ENCODE measurements at regions not wholly inside any gene's neighbourhood (a gene's known extent, or its start where the extent isn't known, plus 50 kb on each side); places are given as distances from the start of the nearest gene placed in this dataset.

DNA sequence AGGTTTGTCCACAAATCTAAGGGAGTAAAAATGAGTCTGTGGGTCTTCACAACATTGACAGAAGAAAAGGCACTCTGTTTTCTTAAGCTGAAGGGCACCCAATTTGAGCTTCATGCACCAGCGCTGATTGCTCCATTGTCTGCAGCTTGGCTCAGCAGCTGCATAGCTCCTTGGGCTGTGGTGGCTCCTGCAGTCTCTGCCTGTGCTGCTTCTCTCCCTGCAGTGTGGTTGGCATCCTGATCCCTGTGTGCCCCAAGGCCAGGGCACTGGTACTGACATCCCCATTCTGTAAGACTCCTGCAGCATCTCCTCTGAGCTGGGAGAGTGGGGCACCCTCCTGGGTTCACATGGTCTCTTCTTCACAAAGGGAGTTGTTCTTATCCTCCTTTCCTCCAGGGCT lies 83.2 kb upstream of the B3GAT2 start:
- no peak for FAIRE-seq
- no peak overlapping the region for H3K4me2 ChIP-seq
- CTCF ChIA-PET, result no interaction called here
- H3K4me3 ChIP-seq, result no peak overlapping the region
- H3K9me3 ChIP-seq, result no peaks in the 10 kb centered on the region
- H3K27ac ChIP-seq, result no peak overlapping the region
- WGBS (ENCODE audit: missing lambda C conversion rate), result no CpG with 5 or more reads among the region's 1 CpG
- no peak for TF ChIP-seq MAZ (IDR thresholded peaks at IDR 0.05; ENCODE audit: borderline replicate concordance, low read depth, low read length)
- no peak for TF ChIP-seq JUN (IDR thresholded peaks at IDR 0.05)
- TF ChIP-seq TFCP2L1 (CRISPR knock-in tag; IDR thresholded peaks at IDR 0.05), result no peak
- no peak for TF ChIP-seq CBX8 (IDR thresholded peaks at IDR 0.05)
- no peak for TF ChIP-seq EHMT2 (IDR thresholded peaks at IDR 0.05; ENCODE audit: low read depth)
- POLR2A ChIA-PET, result no interaction called here
- ATAC-seq, result no peak
- H3K4me1 ChIP-seq, result no peaks in the 10 kb centered on the region
- no peak for DNase-seq (ENCODE audit: low read depth in 1 of 2, low spot score in 1 of 2)

DNA sequence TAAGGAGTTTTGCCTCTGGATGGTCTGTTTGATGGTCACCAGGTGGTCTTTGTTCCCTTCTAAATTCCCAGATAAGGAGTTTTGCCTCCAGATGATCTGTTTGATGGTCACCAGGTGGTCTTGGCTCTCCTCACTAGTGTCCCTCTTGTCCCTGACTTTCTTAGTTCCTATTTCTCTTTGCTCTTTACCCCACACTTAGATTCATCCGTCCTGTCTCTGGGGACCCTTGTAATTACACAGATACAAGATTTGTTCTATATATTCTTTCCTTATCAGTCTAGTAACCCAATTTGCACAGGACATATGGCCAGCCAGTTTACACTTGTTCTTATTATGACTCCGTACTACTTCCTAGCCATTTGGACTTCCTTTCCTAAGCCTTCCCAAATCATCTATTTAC lies 84.0 kb upstream of the B3GAT2 start:
- Histone ChIP-seq H3K4me2 (no peak overlapping the region), H3K9me3 (no peaks in the 10 kb centered on the region), H3K4me3 (no peak overlapping the region), H3K4me1 (no peaks in the 10 kb centered on the region), H3K27ac (no peak overlapping the region)
- 15% methylated on average over 2 of the region's 2 CpGs for WGBS (ENCODE audit: missing lambda C conversion rate)
- ChIA-PET CTCF (no interaction called here), POLR2A (no interaction called here)
- FAIRE-seq, result no peak
- DNase-seq (ENCODE audit: low read depth in 1 of 2, low spot score in 1 of 2), result no peak
- TF ChIP-seq, protein P1, sequence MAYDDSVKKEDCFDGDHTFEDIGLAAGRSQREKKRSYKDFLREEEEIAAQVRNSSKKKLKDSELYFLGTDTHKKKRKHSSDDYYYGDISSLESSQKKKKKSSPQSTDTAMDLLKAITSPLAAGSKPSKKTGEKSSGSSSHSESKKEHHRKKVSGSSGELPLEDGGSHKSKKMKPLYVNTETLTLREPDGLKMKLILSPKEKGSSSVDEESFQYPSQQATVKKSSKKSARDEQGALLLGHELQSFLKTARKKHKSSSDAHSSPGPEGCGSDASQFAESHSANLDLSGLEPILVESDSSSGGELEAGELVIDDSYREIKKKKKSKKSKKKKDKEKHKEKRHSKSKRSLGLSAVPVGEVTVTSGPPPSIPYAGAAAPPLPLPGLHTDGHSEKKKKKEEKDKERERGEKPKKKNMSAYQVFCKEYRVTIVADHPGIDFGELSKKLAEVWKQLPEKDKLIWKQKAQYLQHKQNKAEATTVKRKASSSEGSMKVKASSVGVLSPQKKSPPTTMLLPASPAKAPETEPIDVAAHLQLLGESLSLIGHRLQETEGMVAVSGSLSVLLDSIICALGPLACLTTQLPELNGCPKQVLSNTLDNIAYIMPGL (CRISPR knock-in tag; IDR thresholded peaks at IDR 0.05; ENCODE audit: borderline replicate concordance), result no peak
- no peak for TF ChIP-seq SMC3 (IDR thresholded peaks at IDR 0.05)
- no peak for TF ChIP-seq CBX8 (IDR thresholded peaks at IDR 0.05)
- no peak for TF ChIP-seq ZNF302 (CRISPR knock-in tag; IDR thresholded peaks at IDR 0.05)
- TF ChIP-seq HOXB13 (CRISPR knock-in tag; IDR thresholded peaks at IDR 0.05; ENCODE audit: low read depth), result no peak
- TF ChIP-seq HOXB5 (CRISPR knock-in tag; IDR thresholded peaks at IDR 0.05), result no peak
- TF ChIP-seq CEBPB (IDR thresholded peaks at IDR 0.05), result no peak
- no peak for TF ChIP-seq FOXS1 (CRISPR knock-in tag; IDR thresholded peaks at IDR 0.05)
- TF ChIP-seq, protein P2, sequence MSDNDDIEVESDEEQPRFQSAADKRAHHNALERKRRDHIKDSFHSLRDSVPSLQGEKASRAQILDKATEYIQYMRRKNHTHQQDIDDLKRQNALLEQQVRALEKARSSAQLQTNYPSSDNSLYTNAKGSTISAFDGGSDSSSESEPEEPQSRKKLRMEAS (IDR thresholded peaks at IDR 0.05), result no peak
- TF ChIP-seq, protein P3, sequence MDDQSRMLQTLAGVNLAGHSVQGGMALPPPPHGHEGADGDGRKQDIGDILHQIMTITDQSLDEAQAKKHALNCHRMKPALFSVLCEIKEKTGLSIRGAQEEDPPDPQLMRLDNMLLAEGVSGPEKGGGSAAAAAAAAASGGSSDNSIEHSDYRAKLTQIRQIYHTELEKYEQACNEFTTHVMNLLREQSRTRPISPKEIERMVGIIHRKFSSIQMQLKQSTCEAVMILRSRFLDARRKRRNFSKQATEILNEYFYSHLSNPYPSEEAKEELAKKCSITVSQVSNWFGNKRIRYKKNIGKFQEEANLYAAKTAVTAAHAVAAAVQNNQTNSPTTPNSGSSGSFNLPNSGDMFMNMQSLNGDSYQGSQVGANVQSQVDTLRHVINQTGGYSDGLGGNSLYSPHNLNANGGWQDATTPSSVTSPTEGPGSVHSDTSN (IDR thresholded peaks at IDR 0.05), result no peak
- TF ChIP-seq POLR2AphosphoS2 (conservative IDR thresholded peaks at IDR 0.05; ENCODE audit: low read length), result no peak
- TF ChIP-seq ZFP36 (IDR thresholded peaks at IDR 0.05; ENCODE audit: borderline replicate concordance, partially characterized antibody), result no peak
- TF ChIP-seq POLR2A (IDR thresholded peaks at IDR 0.05; ENCODE audit: low read length), result no peak
- TF ChIP-seq, protein P4, sequence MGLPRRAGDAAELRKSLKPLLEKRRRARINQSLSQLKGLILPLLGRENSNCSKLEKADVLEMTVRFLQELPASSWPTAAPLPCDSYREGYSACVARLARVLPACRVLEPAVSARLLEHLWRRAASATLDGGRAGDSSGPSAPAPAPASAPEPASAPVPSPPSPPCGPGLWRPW (IDR thresholded peaks at IDR 0.05), result no peak
- TF ChIP-seq, protein P5, sequence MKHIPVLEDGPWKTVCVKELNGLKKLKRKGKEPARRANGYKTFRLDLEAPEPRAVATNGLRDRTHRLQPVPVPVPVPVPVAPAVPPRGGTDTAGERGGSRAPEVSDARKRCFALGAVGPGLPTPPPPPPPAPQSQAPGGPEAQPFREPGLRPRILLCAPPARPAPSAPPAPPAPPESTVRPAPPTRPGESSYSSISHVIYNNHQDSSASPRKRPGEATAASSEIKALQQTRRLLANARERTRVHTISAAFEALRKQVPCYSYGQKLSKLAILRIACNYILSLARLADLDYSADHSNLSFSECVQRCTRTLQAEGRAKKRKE (CRISPR knock-in tag; IDR thresholded peaks at IDR 0.05; ENCODE audit: low read depth), result no peak
- no peak for TF ChIP-seq MAFK (IDR thresholded peaks at IDR 0.05; ENCODE audit: partially characterized antibody)
- TF ChIP-seq, protein P6, sequence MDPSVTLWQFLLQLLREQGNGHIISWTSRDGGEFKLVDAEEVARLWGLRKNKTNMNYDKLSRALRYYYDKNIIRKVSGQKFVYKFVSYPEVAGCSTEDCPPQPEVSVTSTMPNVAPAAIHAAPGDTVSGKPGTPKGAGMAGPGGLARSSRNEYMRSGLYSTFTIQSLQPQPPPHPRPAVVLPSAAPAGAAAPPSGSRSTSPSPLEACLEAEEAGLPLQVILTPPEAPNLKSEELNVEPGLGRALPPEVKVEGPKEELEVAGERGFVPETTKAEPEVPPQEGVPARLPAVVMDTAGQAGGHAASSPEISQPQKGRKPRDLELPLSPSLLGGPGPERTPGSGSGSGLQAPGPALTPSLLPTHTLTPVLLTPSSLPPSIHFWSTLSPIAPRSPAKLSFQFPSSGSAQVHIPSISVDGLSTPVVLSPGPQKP (IDR thresholded peaks at IDR 0.05; ENCODE audit: low read depth, low read length), result no peak
- TF ChIP-seq FOSL2 (IDR thresholded peaks at IDR 0.05), result no peak
- TF ChIP-seq FOSL2 (CRISPR knock-in tag; IDR thresholded peaks at IDR 0.05), result no peak
- ATAC-seq, result no peak
